AG09309 (cell line): ENCODE measurements at regions not wholly inside any gene's neighbourhood (a gene's known extent, or its start where the extent isn't known, plus 50 kb on each side); places are given as distances from the start of the nearest gene placed in this dataset.

ENCODE experiments used
- DNase-seq: peaks from one replicate; pipeline ENCODE4 v3.0.0-alpha.2; 2010; ENCODE audit warnings: low read depth
- H3K4me3 ChIP-seq: 2 replicates; pipeline ENCODE4 v1.5.1; 2011; ENCODE audit warnings: mild to moderate bottlenecking, low read depth, low read length, moderate library complexity; ENCODE audit not compliant: control insufficient read depth
- TF ChIP-seq, protein P1 (sequence below): IDR thresholded peaks from 2 replicates; pipeline ENCODE4 v1.5.1; 2011; ENCODE audit warnings: mild to moderate bottlenecking, low read depth, low read length, inconsistent platforms; ENCODE audit not compliant: insufficient read depth, control insufficient read depth; ENCODE audit errors: missing control alignments

DNA sequence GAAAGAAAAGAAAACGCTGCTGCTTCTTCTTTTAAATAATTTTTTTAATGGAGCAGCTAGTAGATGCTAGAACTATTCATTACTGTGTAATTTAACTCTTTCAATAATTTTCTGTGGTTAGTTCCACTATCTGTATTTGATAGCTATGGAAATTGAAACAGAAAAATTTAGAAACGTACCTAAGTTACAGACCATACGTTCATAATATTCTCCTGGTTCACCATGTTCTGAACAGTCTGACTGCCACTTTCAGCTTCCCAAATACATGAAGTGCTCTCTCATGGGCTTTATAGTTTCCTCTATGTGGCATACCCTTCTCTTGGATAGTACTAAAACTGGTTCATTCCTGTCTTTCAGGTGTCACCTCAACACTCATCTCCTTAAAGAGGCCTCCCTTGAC is 508.0 kb downstream of the MDFIC start:
- no peak overlapping the region for H3K4me3 ChIP-seq
- TF ChIP-seq, protein P1, sequence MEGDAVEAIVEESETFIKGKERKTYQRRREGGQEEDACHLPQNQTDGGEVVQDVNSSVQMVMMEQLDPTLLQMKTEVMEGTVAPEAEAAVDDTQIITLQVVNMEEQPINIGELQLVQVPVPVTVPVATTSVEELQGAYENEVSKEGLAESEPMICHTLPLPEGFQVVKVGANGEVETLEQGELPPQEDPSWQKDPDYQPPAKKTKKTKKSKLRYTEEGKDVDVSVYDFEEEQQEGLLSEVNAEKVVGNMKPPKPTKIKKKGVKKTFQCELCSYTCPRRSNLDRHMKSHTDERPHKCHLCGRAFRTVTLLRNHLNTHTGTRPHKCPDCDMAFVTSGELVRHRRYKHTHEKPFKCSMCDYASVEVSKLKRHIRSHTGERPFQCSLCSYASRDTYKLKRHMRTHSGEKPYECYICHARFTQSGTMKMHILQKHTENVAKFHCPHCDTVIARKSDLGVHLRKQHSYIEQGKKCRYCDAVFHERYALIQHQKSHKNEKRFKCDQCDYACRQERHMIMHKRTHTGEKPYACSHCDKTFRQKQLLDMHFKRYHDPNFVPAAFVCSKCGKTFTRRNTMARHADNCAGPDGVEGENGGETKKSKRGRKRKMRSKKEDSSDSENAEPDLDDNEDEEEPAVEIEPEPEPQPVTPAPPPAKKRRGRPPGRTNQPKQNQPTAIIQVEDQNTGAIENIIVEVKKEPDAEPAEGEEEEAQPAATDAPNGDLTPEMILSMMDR, result no peak
- no peak for DNase-seq

GRCh38 chr7:115417662-115418061 is 495.8 kb downstream of the MDFIC start:
- no peak for DNase-seq
- no peak overlapping the region for H3K4me3 ChIP-seq
- TF ChIP-seq, protein P1, result no peak

DNA sequence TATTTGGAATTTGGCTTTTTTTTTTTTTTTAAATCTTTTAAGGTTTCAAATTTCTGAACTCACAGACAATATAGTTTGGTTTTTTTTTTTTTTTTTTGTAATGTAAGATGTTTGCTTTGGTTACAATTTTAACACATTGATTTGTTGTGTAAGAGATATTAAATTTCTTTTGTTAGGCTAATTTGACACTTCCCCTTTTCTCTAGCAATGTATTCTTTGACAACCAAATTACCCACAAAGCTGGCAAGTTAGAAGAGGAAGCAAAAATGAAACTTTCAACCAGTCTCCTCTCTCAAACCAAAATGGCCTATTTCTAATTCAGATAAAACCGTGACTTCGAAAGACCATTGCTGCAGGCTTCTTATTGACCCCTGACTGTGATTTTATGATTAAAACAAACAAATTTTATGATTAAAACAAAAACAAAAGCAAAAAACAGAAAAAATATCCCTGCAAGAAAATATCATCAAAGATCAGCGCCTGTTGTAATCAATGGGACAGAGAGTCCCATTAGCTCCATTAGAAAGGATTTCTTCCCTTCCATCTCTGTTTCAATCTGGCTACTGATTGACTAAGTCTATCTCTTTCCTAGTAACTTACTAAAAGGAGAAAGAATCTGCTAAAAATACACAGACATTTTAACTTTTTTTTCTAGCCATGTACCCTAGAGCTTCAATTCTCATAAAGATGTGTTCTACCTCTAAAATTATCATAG is 489.2 kb downstream of the MDFIC start:
- no peak for DNase-seq
- TF ChIP-seq, protein P1, result no peak
- H3K4me3 ChIP-seq, result no peak overlapping the region

- TF ChIP-seq, protein P1, result no peak
- DNase-seq, result no peak
- H3K4me3 ChIP-seq, result no peak overlapping the region
These were observed 488.5 kb downstream of the MDFIC start for GRCh38 chr7:115410434-115410820.

GRCh38 chr7:115409682-115410433 is 488.0 kb downstream of the MDFIC start:
- DNase-seq, result no peak
- TF ChIP-seq, protein P1, result no peak
- H3K4me3 ChIP-seq, result no peak overlapping the region

- DNase-seq, result no peak
- TF ChIP-seq, protein P1, result no peak
- H3K4me3 ChIP-seq, result no peak overlapping the region
These were observed 484.3 kb downstream of the MDFIC start for GRCh38 chr7:115406219-115406618.
